ENCODE measurements at regions not wholly inside any gene's neighbourhood (a gene's known extent, or its start where the extent isn't known, plus 50 kb on each side); places are given as distances from the start of the nearest gene placed in this dataset.

DNA sequence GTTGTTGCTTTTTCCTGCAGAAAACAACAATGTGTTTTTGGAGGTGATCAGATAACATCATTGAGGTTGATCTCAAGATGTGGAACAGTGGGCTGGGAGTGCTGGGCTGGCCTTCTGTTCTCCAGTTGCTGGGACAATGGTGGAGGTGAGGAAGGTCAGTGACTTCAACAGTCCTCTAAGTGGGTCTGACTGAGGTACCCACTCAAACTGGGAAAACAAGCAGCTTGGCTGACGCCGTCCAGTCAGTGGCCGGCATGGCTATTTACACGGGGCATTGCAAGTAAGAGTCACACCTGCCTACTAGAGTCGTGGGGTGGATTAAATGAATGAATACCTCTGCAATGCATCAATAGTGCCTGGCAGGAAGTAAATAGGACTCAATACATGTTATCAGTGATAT, 386.7 kb upstream of the ZFHX3 start:
- in situ Hi-C loops (cut with MboI; ENCODE audit: low sequenced_read_pairs) (no loop called here), intact Hi-C loops (cut with micrococcal nuclease) (no loop called here), dilution Hi-C loops (cut with HindIII; ENCODE audit: low sequenced_read_pairs, unreplicated experiment) (no loop called here)
- H3K9me3 ChIP-seq (ENCODE audit: control insufficient read depth, insufficient read depth, low read length), result peaks cover 5% of the 10 kb centered on the region
- H4K8ac ChIP-seq (ENCODE audit: low read depth in 2 of 2, low read length in 2 of 2), result no peak overlapping the region
- H3K36me3 ChIP-seq (ENCODE audit: control insufficient read depth, insufficient read depth, low read length), result no peaks in the 10 kb centered on the region
- no peak overlapping the region for H3K56ac ChIP-seq (ENCODE audit: extremely low read depth, insufficient read depth, low read length)
- H3K79me1 ChIP-seq (ENCODE audit: low read depth in 1 of 2, low read length in 2 of 2), result no peaks in the 10 kb centered on the region
- peak overlapping the region; percentile 55 for H2AK9ac ChIP-seq (replicated peaks; ENCODE audit: low read depth, low read length, poor library complexity)
- CTCF ChIA-PET, result no interaction called here
- H3K27me3 ChIP-seq (ENCODE audit: control insufficient read depth, insufficient read depth, low read length), result no peaks in the 10 kb centered on the region; the same call in 1 of the 2 replicates
- no peaks in the 10 kb centered on the region for H3K4me1 ChIP-seq (ENCODE audit: control insufficient read depth, insufficient read depth, low read length)
- no peak overlapping the region for H3K27ac ChIP-seq (ENCODE audit: insufficient read depth, low read length)
- no peaks in the 10 kb centered on the region for H4K20me1 ChIP-seq (ENCODE audit: insufficient read depth, low read length)
- no peak overlapping the region for H3K4me2 ChIP-seq (ENCODE audit: low read depth, low read length)
- H3K4ac ChIP-seq (ENCODE audit: low read depth, low read length), result no peak overlapping the region
- POLR2A ChIA-PET (ENCODE audit: unreplicated experiment), result no interaction called here
- H3K23ac ChIP-seq (ENCODE audit: low read depth, low read length), result no peak overlapping the region
- H2AK5ac ChIP-seq (ENCODE audit: low read depth, low read length), result no peak overlapping the region
- H3K18ac ChIP-seq (ENCODE audit: low read depth, low read length), result no peak overlapping the region
- ATAC-seq (ENCODE audit: low read depth), result no peak
- H2BK120ac ChIP-seq (ENCODE audit: low read depth, low read length), result no peak overlapping the region
- no peak overlapping the region for H3K9ac ChIP-seq (ENCODE audit: low read depth, low read length)
- DNase-seq, result no peak
- TF ChIP-seq, protein P1, sequence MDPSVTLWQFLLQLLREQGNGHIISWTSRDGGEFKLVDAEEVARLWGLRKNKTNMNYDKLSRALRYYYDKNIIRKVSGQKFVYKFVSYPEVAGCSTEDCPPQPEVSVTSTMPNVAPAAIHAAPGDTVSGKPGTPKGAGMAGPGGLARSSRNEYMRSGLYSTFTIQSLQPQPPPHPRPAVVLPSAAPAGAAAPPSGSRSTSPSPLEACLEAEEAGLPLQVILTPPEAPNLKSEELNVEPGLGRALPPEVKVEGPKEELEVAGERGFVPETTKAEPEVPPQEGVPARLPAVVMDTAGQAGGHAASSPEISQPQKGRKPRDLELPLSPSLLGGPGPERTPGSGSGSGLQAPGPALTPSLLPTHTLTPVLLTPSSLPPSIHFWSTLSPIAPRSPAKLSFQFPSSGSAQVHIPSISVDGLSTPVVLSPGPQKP (IDR thresholded peaks at IDR 0.05; ENCODE audit: borderline replicate concordance, low read depth, low read length), result no peak
- TF ChIP-seq SMC3 (IDR thresholded peaks at IDR 0.05; ENCODE audit: low read depth, low read length) (no peak), RAD21 (IDR thresholded peaks at IDR 0.05; ENCODE audit: low read length) (no peak)
- no peak overlapping the region for H3K4me3 ChIP-seq (ENCODE audit: insufficient read depth, low read depth, low read length)
- no CpG with 5 or more reads among the region's 5 CpGs for WGBS, 2 experiments (ENCODE audit: extremely low coverage in 2 of 2, insufficient read length in 1 of 2)
- H3K14ac ChIP-seq (replicated peaks; ENCODE audit: low read depth, low read length), result no peak overlapping the region
- no peak overlapping the region for H2AFZ ChIP-seq (replicated peaks; ENCODE audit: low read length, poor library complexity)
- H2BK15ac ChIP-seq (ENCODE audit: low read depth, low read length), result no peak overlapping the region
- no peak overlapping the region for H4K91ac ChIP-seq (ENCODE audit: insufficient read depth, low read depth, low read length)
- H4K5ac ChIP-seq (ENCODE audit: low read depth, low read length), result no peak overlapping the region
- no peak overlapping the region for H2BK5ac ChIP-seq (ENCODE audit: low read depth, low read length, poor library complexity, severe bottlenecking)
- BruUV-seq (replicated peaks), result no TSS peak
- no peak overlapping the region for H2BK20ac ChIP-seq (ENCODE audit: low read depth, low read length)
- no peaks in the 10 kb centered on the region for H3K9me1 ChIP-seq (ENCODE audit: insufficient read depth, low read length)
